IMR-90 (cell line): ENCODE measurements at regions not wholly inside any gene's neighbourhood (a gene's known extent, or its start where the extent isn't known, plus 50 kb on each side); places are given as distances from the start of the nearest gene placed in this dataset.

ENCODE experiments used
- ATAC-seq: fragments of 200-7000 bp; cut with Tn5 transposase; 2 replicates; pipeline ENCODE4 v1.9.1; 2020; ENCODE audit warnings: low read depth, mild to moderate bottlenecking, moderate library complexity
- BruUV-seq: library from RNA; stranded (reverse); fragments of 400-500 nt; replicated peaks from 2 replicates; lab custom pipeline; 2021; lab: Mats Ljungman, UMichigan
- CTCF ChIA-PET: fragments of 300-600 bp; formaldehyde crosslinking; extraction: SDS; loops from one replicate; lab custom pipeline; 2021; ENCODE audit warnings: antibody characterized with exemption; lab: Yijun Ruan, JAX
- POLR2A ChIA-PET: fragments of 300-600 bp; sonication (Branson Sonifier 250); formaldehyde crosslinking; loops from one replicate; lab custom pipeline; 2022; ENCODE audit warnings: antibody characterized with exemption; ENCODE audit not compliant: unreplicated experiment; lab: Charles Lee
- DNase-seq: peaks from one replicate; pipeline ENCODE4 v3.0.0; 2013
- H2AFZ ChIP-seq: replicated peaks from 2 replicates; pipeline ENCODE3; 2013; ENCODE audit warnings: low read length, mild to moderate bottlenecking; ENCODE audit not compliant: poor library complexity
- H2AK5ac ChIP-seq: 2 replicates; pipeline ENCODE4 v1.6.1; 2013; ENCODE audit warnings: low read depth, low read length, inconsistent platforms
- H2AK9ac ChIP-seq: replicated peaks from 2 replicates; pipeline ENCODE3; 2013; ENCODE audit warnings: mild to moderate bottlenecking, low read depth, low read length, moderate library complexity; ENCODE audit not compliant: poor library complexity
- H2BK120ac ChIP-seq: 2 replicates; pipeline ENCODE4 v1.6.1; 2013; ENCODE audit warnings: low read depth, low read length, inconsistent platforms
- H2BK15ac ChIP-seq: 3 replicates; pipeline ENCODE4 v1.6.1; 2013; ENCODE audit warnings: low read depth, low read length, inconsistent platforms
- H2BK20ac ChIP-seq: 2 replicates; pipeline ENCODE4 v1.6.1; 2013; ENCODE audit warnings: low read depth, mild to moderate bottlenecking, inconsistent platforms, low read length, moderate library complexity
- H2BK5ac ChIP-seq: 2 replicates; pipeline ENCODE4 v1.6.1; 2013; ENCODE audit warnings: mild to moderate bottlenecking, low read depth, low read length, inconsistent platforms; ENCODE audit not compliant: poor library complexity, severe bottlenecking
- H3K14ac ChIP-seq: replicated peaks from 2 replicates; pipeline ENCODE4 v1.6.1; 2013; ENCODE audit warnings: low read depth, low read length, inconsistent platforms
- H3K18ac ChIP-seq: 2 replicates; pipeline ENCODE4 v1.6.1; 2013; ENCODE audit warnings: low read depth, low read length, control low read depth
- H3K23ac ChIP-seq: 2 replicates; pipeline ENCODE4 v1.6.1; 2013; ENCODE audit warnings: low read depth, low read length, inconsistent platforms
- H3K27ac ChIP-seq: 2 replicates; pipeline ENCODE4 v1.5.1; 2013; ENCODE audit warnings: mild to moderate bottlenecking, control low read depth, low read length; ENCODE audit not compliant: insufficient read depth
- H3K27me3 ChIP-seq: 2 replicates; pipeline ENCODE4 v1.6.1; 2013; ENCODE audit warnings: low read length; ENCODE audit not compliant: control insufficient read depth, insufficient read depth
- H3K36me3 ChIP-seq: 2 replicates; pipeline ENCODE4 v1.6.1; 2013; ENCODE audit warnings: low read length, mixed read lengths; ENCODE audit not compliant: control insufficient read depth, insufficient read depth
- H3K4ac ChIP-seq: 2 replicates; pipeline ENCODE4 v1.6.1; 2013; ENCODE audit warnings: low read depth, low read length, inconsistent platforms
- H3K4me1 ChIP-seq: 2 replicates; pipeline ENCODE4 v1.6.1; 2013; ENCODE audit warnings: low read length, mixed read lengths; ENCODE audit not compliant: control insufficient read depth, insufficient read depth
- H3K4me2 ChIP-seq: 2 replicates; pipeline ENCODE4 v1.6.1; 2013; ENCODE audit warnings: low read depth, mild to moderate bottlenecking, control low read depth, low read length, moderate library complexity
- H3K4me3 ChIP-seq: 2 replicates; pipeline ENCODE4 v1.5.1; 2013; ENCODE audit warnings: low read depth, mild to moderate bottlenecking, control low read depth, low read length, moderate library complexity; ENCODE audit not compliant: insufficient read depth
- H3K56ac ChIP-seq: 2 replicates; pipeline ENCODE4 v1.6.1; 2013; ENCODE audit warnings: low read length, inconsistent platforms; ENCODE audit not compliant: insufficient read depth; ENCODE audit errors: extremely low read depth
- H3K79me1 ChIP-seq, 2 experiments: 2 replicates each; pipeline ENCODE4 v1.6.1; 2013; ENCODE audit warnings: low read length in 2 of 2, inconsistent platforms in 1 of 2, low read depth in 1 of 2
- H3K9ac ChIP-seq: 2 replicates; pipeline ENCODE4 v1.6.1; 2013; ENCODE audit warnings: low read depth, low read length, control low read depth
- H3K9me1 ChIP-seq: 2 replicates; pipeline ENCODE4 v1.6.1; 2013; ENCODE audit warnings: low read length, inconsistent platforms; ENCODE audit not compliant: insufficient read depth
- H3K9me3 ChIP-seq: 2 replicates; pipeline ENCODE4 v1.6.1; 2013; ENCODE audit warnings: low read length; ENCODE audit not compliant: control insufficient read depth, insufficient read depth
- H4K20me1 ChIP-seq: 2 replicates; pipeline ENCODE4 v1.6.1; 2013; ENCODE audit warnings: low read length, inconsistent platforms; ENCODE audit not compliant: insufficient read depth
- H4K5ac ChIP-seq: 2 replicates; pipeline ENCODE4 v1.6.1; 2013; ENCODE audit warnings: mild to moderate bottlenecking, low read depth, low read length, control low read depth
- H4K8ac ChIP-seq, 2 experiments: 2 replicates each; pipeline ENCODE4 v1.6.1; 2013; ENCODE audit warnings: low read depth in 2 of 2, low read length in 2 of 2, control low read depth in 1 of 2, inconsistent platforms in 1 of 2
- H4K91ac ChIP-seq: 2 replicates; pipeline ENCODE4 v1.6.1; 2013; ENCODE audit warnings: low read depth, low read length, inconsistent platforms; ENCODE audit not compliant: insufficient read depth
- BHLHE40 ChIP-seq: fragments of 150-350 bp; IDR thresholded peaks from 2 replicates; pipeline ENCODE4 v1.6.1; 2016; ENCODE audit warnings: mild to moderate bottlenecking, low read depth, low read length
- CEBPB ChIP-seq: IDR thresholded peaks from 2 replicates; pipeline ENCODE4 v1.6.1; 2012; ENCODE audit warnings: low read depth, low read length, improper control_type of control experiment
- CHD1 ChIP-seq: IDR thresholded peaks from 2 replicates; pipeline ENCODE4 v1.6.1; 2012; ENCODE audit warnings: low read depth, low read length, improper control_type of control experiment
- FOS ChIP-seq: fragments of 150-350 bp; IDR thresholded peaks from 2 replicates; pipeline ENCODE4 v1.6.1; 2016; ENCODE audit warnings: low read depth, low read length
- MAFK ChIP-seq: IDR thresholded peaks from 2 replicates; pipeline ENCODE4 v1.6.1; 2012; ENCODE audit warnings: low read depth, low read length, improper control_type of control experiment
- MAZ ChIP-seq: IDR thresholded peaks from 2 replicates; pipeline ENCODE4 v1.6.1; 2012; ENCODE audit warnings: low read depth, mild to moderate bottlenecking, low read length, improper control_type of control experiment, moderate library complexity, borderline replicate concordance
- MXI1 ChIP-seq: IDR thresholded peaks from 2 replicates; pipeline ENCODE4 v1.6.1; 2012; ENCODE audit warnings: low read depth, mild to moderate bottlenecking, low read length, moderate library complexity, borderline replicate concordance
- NFE2L2 ChIP-seq: fragments of 150-350 bp; IDR thresholded peaks from 2 replicates; pipeline ENCODE4 v1.6.1; 2016; ENCODE audit warnings: low read depth, mild to moderate bottlenecking, low read length
- POLR2A ChIP-seq: IDR thresholded peaks from 2 replicates; pipeline ENCODE4 v1.6.1; 2012; ENCODE audit warnings: mild to moderate bottlenecking, low read depth, low read length
- RAD21 ChIP-seq: IDR thresholded peaks from 2 replicates; pipeline ENCODE4 v1.6.1; 2012; ENCODE audit warnings: low read length, improper control_type of control experiment
- RCOR1 ChIP-seq: IDR thresholded peaks from 2 replicates; pipeline ENCODE4 v1.6.1; 2012; ENCODE audit warnings: mild to moderate bottlenecking, low read length, improper control_type of control experiment; ENCODE audit not compliant: insufficient replicate concordance
- RFX5 ChIP-seq: IDR thresholded peaks from 2 replicates; pipeline ENCODE4 v1.8.0; 2012; ENCODE audit warnings: low read depth, mild to moderate bottlenecking, low read length, moderate library complexity
- SMC3 ChIP-seq: fragments of 150-350 bp; IDR thresholded peaks from 2 replicates; pipeline ENCODE4 v1.6.1; 2016; ENCODE audit warnings: low read depth, mild to moderate bottlenecking, antibody characterized with exemption, low read length, moderate library complexity
- USF2 ChIP-seq: fragments of 150-350 bp; IDR thresholded peaks from 2 replicates; pipeline ENCODE4 v1.6.1; 2017; ENCODE audit warnings: mild to moderate bottlenecking, antibody characterized with exemption, low read length, low read depth
- WGBS, 2 experiments: methylation state at CpG; one replicate each; pipeline versions ENCODE4 v1.1.5 to v1.1.7; 2013; ENCODE audit warnings: missing lambda C conversion rate in 2 of 2; ENCODE audit not compliant: insufficient read length in 1 of 2; ENCODE audit errors: extremely low coverage in 2 of 2; 5-methylcytosine and 5-hydroxymethylcytosine counted together
- dilution Hi-C: fragments of 300-500 bp; cut with HindIII; formaldehyde crosslinking; loops from one replicate; pipeline ENCODE4 v1.14.3; 2018; ENCODE audit warnings: low sequenced_read_pairs; ENCODE audit not compliant: unreplicated experiment
- in situ Hi-C: fragments of 300-500 bp; cut with MboI; formaldehyde crosslinking; loops from 3 replicates; pipeline ENCODE4 v1.14.3; 2019; ENCODE audit warnings: low sequenced_read_pairs, inconsistent platforms, mixed read lengths
- intact Hi-C: fragments of 100-400 bp; cut with micrococcal nuclease; formaldehyde crosslinking; loops from 2 replicates; pipeline ENCODE4 v1.10.0; 2022
- TF ChIP-seq, protein P1 (sequence below): fragments of 150-350 bp; IDR thresholded peaks from 2 replicates; pipeline ENCODE4 v1.6.1; 2016; ENCODE audit warnings: low read depth, mild to moderate bottlenecking, low read length, moderate library complexity, borderline replicate concordance
- TF ChIP-seq, protein P2 (sequence below): conservative IDR thresholded peaks from 2 replicates; pipeline ENCODE4 v1.5.1; 2012; ENCODE audit warnings: mild to moderate bottlenecking, low read depth, low read length, improper control_type of control experiment

GRCh38 chr5:2565147-2565546 lies 186.3 kb downstream of the IRX2 start:
- WGBS, 2 experiments = no CpG with 5 or more reads among the region's 6 CpGs
- Histone ChIP-seq H3K14ac (no peak overlapping the region), H3K27me3 (no peaks in the 10 kb centered on the region), H4K8ac (no peak overlapping the region), H3K9me3 (peaks cover 37% of the 10 kb centered on the region), H3K79me1 (no peaks in the 10 kb centered on the region), H2AK9ac (no peak overlapping the region), H3K4ac (no peak overlapping the region), H3K27ac (no peak overlapping the region), H3K4me3 (no peak overlapping the region), H4K20me1 (no peaks in the 10 kb centered on the region), H3K23ac (no peak overlapping the region), H2BK20ac (no peak overlapping the region), H3K18ac (no peak overlapping the region), H3K4me2 (no peak overlapping the region), H3K36me3 (no peaks in the 10 kb centered on the region), H2BK15ac (no peak overlapping the region), H2BK5ac (no peak overlapping the region), H4K5ac (no peak overlapping the region), H4K91ac (no peak overlapping the region), H2BK120ac (no peak overlapping the region), H3K9ac (no peak overlapping the region), H3K56ac (no peak overlapping the region), H3K9me1 (no peaks in the 10 kb centered on the region), H2AK5ac (no peak overlapping the region), H2AFZ (no peak overlapping the region), H3K4me1 (no peaks in the 10 kb centered on the region)
- intact Hi-C loops (no loop called here), dilution Hi-C loops (no loop called here), in situ Hi-C loops (no loop called here)
- POLR2A ChIA-PET = no interaction called here
- no TSS peak for BruUV-seq
- CTCF ChIA-PET = no interaction called here
- ATAC-seq = no peak
- TF ChIP-seq RCOR1 = no peak
- TF ChIP-seq MAFK = no peak
- TF ChIP-seq MAZ = no peak
- TF ChIP-seq, protein P1, sequence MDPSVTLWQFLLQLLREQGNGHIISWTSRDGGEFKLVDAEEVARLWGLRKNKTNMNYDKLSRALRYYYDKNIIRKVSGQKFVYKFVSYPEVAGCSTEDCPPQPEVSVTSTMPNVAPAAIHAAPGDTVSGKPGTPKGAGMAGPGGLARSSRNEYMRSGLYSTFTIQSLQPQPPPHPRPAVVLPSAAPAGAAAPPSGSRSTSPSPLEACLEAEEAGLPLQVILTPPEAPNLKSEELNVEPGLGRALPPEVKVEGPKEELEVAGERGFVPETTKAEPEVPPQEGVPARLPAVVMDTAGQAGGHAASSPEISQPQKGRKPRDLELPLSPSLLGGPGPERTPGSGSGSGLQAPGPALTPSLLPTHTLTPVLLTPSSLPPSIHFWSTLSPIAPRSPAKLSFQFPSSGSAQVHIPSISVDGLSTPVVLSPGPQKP = no peak
- no peak for TF ChIP-seq NFE2L2
- TF ChIP-seq SMC3 = no peak
- no peak for TF ChIP-seq MXI1
- no peak for TF ChIP-seq RAD21
- TF ChIP-seq CEBPB = no peak
- TF ChIP-seq FOS = no peak
- no peak for TF ChIP-seq BHLHE40
- TF ChIP-seq USF2 = no peak
- no peak for TF ChIP-seq RFX5
- no peak for TF ChIP-seq POLR2A
- TF ChIP-seq, protein P2, sequence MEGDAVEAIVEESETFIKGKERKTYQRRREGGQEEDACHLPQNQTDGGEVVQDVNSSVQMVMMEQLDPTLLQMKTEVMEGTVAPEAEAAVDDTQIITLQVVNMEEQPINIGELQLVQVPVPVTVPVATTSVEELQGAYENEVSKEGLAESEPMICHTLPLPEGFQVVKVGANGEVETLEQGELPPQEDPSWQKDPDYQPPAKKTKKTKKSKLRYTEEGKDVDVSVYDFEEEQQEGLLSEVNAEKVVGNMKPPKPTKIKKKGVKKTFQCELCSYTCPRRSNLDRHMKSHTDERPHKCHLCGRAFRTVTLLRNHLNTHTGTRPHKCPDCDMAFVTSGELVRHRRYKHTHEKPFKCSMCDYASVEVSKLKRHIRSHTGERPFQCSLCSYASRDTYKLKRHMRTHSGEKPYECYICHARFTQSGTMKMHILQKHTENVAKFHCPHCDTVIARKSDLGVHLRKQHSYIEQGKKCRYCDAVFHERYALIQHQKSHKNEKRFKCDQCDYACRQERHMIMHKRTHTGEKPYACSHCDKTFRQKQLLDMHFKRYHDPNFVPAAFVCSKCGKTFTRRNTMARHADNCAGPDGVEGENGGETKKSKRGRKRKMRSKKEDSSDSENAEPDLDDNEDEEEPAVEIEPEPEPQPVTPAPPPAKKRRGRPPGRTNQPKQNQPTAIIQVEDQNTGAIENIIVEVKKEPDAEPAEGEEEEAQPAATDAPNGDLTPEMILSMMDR = no peak
- TF ChIP-seq CHD1 = no peak
- DNase-seq = no peak
